WERI-Rb-1 (cell line): ENCODE measurements at regions not wholly inside any gene's neighbourhood (a gene's known extent, or its start where the extent isn't known, plus 50 kb on each side); places are given as distances from the start of the nearest gene placed in this dataset.

Experiments used
- DNase-seq: peaks from one replicate; pipeline ENCODE4 v3.0.0-alpha.2; 2020
- H3K27ac ChIP-seq: fragments of 250-450 bp; sonication (Bioruptor Pico); 2 replicates; pipeline ENCODE4 v1.5.1; 2020; ENCODE audit warnings: mild to moderate bottlenecking, moderate library complexity
- H3K27me3 ChIP-seq: fragments of 250-450 bp; sonication (Bioruptor Pico); 2 replicates; pipeline ENCODE4 v1.5.1; 2021; ENCODE audit warnings: mild to moderate bottlenecking, low read depth, moderate library complexity; ENCODE audit not compliant: insufficient read depth, severe bottlenecking
- H3K36me3 ChIP-seq: fragments of 250-450 bp; sonication (Bioruptor Pico); 2 replicates; pipeline ENCODE4 v1.5.1; 2020; ENCODE audit warnings: mild to moderate bottlenecking, moderate library complexity
- H3K4me3 ChIP-seq: 2 replicates; pipeline ENCODE4 v1.5.1; 2011; ENCODE audit warnings: low read depth, mild to moderate bottlenecking, control low read depth, low read length
- H3K9me3 ChIP-seq: fragments of 250-450 bp; sonication (Bioruptor Pico); 2 replicates; pipeline ENCODE4 v1.5.1; 2021; ENCODE audit warnings: mild to moderate bottlenecking, moderate library complexity; ENCODE audit not compliant: severe bottlenecking
- CTCF ChIP-seq: IDR thresholded peaks from 2 replicates; pipeline ENCODE4 v1.5.1; 2011; ENCODE audit warnings: low read depth, mild to moderate bottlenecking, control low read depth, inconsistent platforms, low read length

- Histone ChIP-seq H3K9me3 (no peaks in the 10 kb centered on the region), H3K4me3 (no peak overlapping the region), H3K27me3 (no peaks in the 10 kb centered on the region), H3K27ac (no peak overlapping the region), H3K36me3 (no peaks in the 10 kb centered on the region)
- TF ChIP-seq CTCF: no peak
- no peak for DNase-seq
These were observed 483.2 kb upstream of the SGO1 start for GRCh38 chr3:20669184-20669583.

- no peaks in the 10 kb centered on the region for H3K9me3 ChIP-seq
- H3K27ac ChIP-seq: no peak overlapping the region
- peak; percentile 39 for DNase-seq
- H3K36me3 ChIP-seq: no peaks in the 10 kb centered on the region
- no peak overlapping the region for H3K4me3 ChIP-seq
- TF ChIP-seq CTCF: peak; percentile 36; the same call in 1 of the 2 replicates
- H3K27me3 ChIP-seq: no peaks in the 10 kb centered on the region
These were observed 482.4 kb upstream of the SGO1 start for GRCh38 chr3:20668411-20668810.

GRCh38 chr3:20666091-20666490 is 480.1 kb upstream of the SGO1 start:
- Histone ChIP-seq H3K27ac (no peak overlapping the region), H3K4me3 (no peak overlapping the region), H3K36me3 (no peaks in the 10 kb centered on the region), H3K27me3 (no peaks in the 10 kb centered on the region), H3K9me3 (no peaks in the 10 kb centered on the region)
- no peak for TF ChIP-seq CTCF
- DNase-seq: no peak

GRCh38 chr3:20658491-20658890 is 472.5 kb upstream of the SGO1 start:
- H3K36me3 ChIP-seq: no peaks in the 10 kb centered on the region
- no peak for DNase-seq
- no peaks in the 10 kb centered on the region for H3K27me3 ChIP-seq
- TF ChIP-seq CTCF: no peak
- no peak overlapping the region for H3K4me3 ChIP-seq
- H3K27ac ChIP-seq: no peak overlapping the region
- H3K9me3 ChIP-seq: no peaks in the 10 kb centered on the region

GRCh38 chr3:20657560-20657959 is 471.6 kb upstream of the SGO1 start:
- H3K4me3 ChIP-seq: no peak overlapping the region
- no peaks in the 10 kb centered on the region for H3K9me3 ChIP-seq
- no peak overlapping the region for H3K27ac ChIP-seq
- H3K36me3 ChIP-seq: no peaks in the 10 kb centered on the region
- no peak for DNase-seq
- no peaks in the 10 kb centered on the region for H3K27me3 ChIP-seq
- TF ChIP-seq CTCF: no peak

GRCh38 chr3:20652231-20652986 is 466.4 kb upstream of the SGO1 start:
- H3K27ac ChIP-seq: no peak overlapping the region
- H3K9me3 ChIP-seq: no peaks in the 10 kb centered on the region
- H3K27me3 ChIP-seq: no peaks in the 10 kb centered on the region
- no peak for DNase-seq
- no peak for TF ChIP-seq CTCF
- H3K36me3 ChIP-seq: no peaks in the 10 kb centered on the region
- H3K4me3 ChIP-seq: no peak overlapping the region
